Body of pancreas (tissue), 4 donors: ENCODE measurements at regions not wholly inside any gene's neighbourhood (a gene's known extent, or its start where the extent isn't known, plus 50 kb on each side); places are given as distances from the start of the nearest gene placed in this dataset.

Source experiments
- POLR2A ChIP-seq, 3 donors: fragments of 450-650 bp; IDR thresholded peaks; one replicate each; pipeline ENCODE4 v1.6.1; 2016; ENCODE audit warnings: antibody characterized with exemption in 3 of 3, mild to moderate bottlenecking in 2 of 3
- TF ChIP-seq, protein P1 (sequence below), 7 experiments: fragments of 450-650 bp in 4 of 7; fragments of 200-600 bp in 3 of 7; sonication (generic) in 3 of 7; IDR thresholded peaks; one replicate each; pipeline ENCODE4 v1.5.1; 2016 to 2019; ENCODE audit warnings: antibody characterized with exemption in 7 of 7

DNA sequence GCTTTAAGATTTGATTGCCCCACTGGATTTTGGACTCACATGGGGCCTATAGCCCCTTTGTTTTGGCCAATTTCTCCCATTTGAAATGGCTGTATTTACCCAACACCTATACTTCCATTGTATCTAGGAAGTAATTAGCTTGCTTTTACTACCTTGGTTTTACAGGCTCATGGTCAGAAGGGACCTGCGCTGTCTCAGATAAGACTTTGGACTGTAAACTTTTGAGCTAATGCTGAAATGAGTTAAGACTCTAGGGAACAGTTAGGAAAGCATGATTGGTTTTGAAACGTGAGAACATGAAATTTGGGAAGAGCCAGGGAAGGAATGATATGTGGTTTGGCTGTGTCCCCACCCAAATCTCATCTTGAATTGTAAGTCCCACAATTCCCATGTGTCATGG is 419.0 kb upstream of the TMPO start:
- TF ChIP-seq, protein P1, sequence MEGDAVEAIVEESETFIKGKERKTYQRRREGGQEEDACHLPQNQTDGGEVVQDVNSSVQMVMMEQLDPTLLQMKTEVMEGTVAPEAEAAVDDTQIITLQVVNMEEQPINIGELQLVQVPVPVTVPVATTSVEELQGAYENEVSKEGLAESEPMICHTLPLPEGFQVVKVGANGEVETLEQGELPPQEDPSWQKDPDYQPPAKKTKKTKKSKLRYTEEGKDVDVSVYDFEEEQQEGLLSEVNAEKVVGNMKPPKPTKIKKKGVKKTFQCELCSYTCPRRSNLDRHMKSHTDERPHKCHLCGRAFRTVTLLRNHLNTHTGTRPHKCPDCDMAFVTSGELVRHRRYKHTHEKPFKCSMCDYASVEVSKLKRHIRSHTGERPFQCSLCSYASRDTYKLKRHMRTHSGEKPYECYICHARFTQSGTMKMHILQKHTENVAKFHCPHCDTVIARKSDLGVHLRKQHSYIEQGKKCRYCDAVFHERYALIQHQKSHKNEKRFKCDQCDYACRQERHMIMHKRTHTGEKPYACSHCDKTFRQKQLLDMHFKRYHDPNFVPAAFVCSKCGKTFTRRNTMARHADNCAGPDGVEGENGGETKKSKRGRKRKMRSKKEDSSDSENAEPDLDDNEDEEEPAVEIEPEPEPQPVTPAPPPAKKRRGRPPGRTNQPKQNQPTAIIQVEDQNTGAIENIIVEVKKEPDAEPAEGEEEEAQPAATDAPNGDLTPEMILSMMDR (IDR thresholded peaks at IDR 0.05) = no peak
- no peak for TF ChIP-seq POLR2A (IDR thresholded peaks at IDR 0.05)
